ENCODE measurements at regions not wholly inside any gene's neighbourhood (a gene's known extent, or its start where the extent isn't known, plus 50 kb on each side); places are given as distances from the start of the nearest gene placed in this dataset.

- TF ChIP-seq CTCF (IDR thresholded peaks at IDR 0.05): no peak
- no peak for TF ChIP-seq POLR2A (IDR thresholded peaks at IDR 0.05)
- no peak for TF ChIP-seq EP300 (IDR thresholded peaks at IDR 0.05)
Measured at GRCh38 chr3:127087441-127087840, 104.5 kb downstream of the PLXNA1 start.

All from ovary (tissue), 3 donors.